ENCODE measurements at regions not wholly inside any gene's neighbourhood (a gene's known extent, or its start where the extent isn't known, plus 50 kb on each side); places are given as distances from the start of the nearest gene placed in this dataset.

DNA sequence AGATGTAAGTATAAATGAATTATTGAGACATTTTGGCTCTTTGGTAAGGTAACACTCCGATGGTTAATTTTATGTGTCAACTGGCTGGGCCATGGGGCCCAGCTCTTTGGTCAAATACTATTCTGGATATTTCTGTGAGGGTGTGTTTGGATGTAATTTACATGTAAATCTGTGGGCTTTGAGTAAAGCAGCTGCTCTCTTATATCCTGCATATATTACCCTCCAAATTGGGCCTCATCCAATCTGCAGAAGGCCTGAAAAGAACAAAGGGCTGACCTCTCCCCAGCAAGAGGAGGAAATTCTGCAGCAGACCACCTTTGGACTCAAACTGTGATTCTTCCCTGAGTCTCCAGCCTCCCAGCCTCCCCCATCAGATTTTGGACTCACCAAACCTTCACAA, 464.1 kb downstream of the PLCL1 start:
- Histone ChIP-seq H3K4me2 (ENCODE audit: insufficient read depth, low read length) (no peak overlapping the region), H3K9me3 (ENCODE audit: low read depth, low read length) (no peaks in the 10 kb centered on the region), H3K4me1 (ENCODE audit: insufficient read depth, low read length) (no peaks in the 10 kb centered on the region), H2AFZ (ENCODE audit: low read length) (no peak overlapping the region), H3K79me2 (ENCODE audit: insufficient read depth, low read length) (no peaks in the 10 kb centered on the region), H3K27ac (ENCODE audit: low read depth, low read length) (no peak overlapping the region), H4K20me1 (ENCODE audit: insufficient read depth, low read length) (no peaks in the 10 kb centered on the region), H3K27me3 (ENCODE audit: insufficient read depth, low read length) (no peaks in the 10 kb centered on the region), H3K4me3 (ENCODE audit: insufficient read depth, low read length) (no peak overlapping the region), H3K36me3 (ENCODE audit: insufficient read depth, low read length) (no peaks in the 10 kb centered on the region)
- DNase-seq (ENCODE audit: insufficient read length, low spot score, missing footprints), result no peak
- TF ChIP-seq, protein P1, sequence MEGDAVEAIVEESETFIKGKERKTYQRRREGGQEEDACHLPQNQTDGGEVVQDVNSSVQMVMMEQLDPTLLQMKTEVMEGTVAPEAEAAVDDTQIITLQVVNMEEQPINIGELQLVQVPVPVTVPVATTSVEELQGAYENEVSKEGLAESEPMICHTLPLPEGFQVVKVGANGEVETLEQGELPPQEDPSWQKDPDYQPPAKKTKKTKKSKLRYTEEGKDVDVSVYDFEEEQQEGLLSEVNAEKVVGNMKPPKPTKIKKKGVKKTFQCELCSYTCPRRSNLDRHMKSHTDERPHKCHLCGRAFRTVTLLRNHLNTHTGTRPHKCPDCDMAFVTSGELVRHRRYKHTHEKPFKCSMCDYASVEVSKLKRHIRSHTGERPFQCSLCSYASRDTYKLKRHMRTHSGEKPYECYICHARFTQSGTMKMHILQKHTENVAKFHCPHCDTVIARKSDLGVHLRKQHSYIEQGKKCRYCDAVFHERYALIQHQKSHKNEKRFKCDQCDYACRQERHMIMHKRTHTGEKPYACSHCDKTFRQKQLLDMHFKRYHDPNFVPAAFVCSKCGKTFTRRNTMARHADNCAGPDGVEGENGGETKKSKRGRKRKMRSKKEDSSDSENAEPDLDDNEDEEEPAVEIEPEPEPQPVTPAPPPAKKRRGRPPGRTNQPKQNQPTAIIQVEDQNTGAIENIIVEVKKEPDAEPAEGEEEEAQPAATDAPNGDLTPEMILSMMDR (IDR thresholded peaks at IDR 0.05; ENCODE audit: extremely low read depth, low read depth, low read length), result no peak

DNA sequence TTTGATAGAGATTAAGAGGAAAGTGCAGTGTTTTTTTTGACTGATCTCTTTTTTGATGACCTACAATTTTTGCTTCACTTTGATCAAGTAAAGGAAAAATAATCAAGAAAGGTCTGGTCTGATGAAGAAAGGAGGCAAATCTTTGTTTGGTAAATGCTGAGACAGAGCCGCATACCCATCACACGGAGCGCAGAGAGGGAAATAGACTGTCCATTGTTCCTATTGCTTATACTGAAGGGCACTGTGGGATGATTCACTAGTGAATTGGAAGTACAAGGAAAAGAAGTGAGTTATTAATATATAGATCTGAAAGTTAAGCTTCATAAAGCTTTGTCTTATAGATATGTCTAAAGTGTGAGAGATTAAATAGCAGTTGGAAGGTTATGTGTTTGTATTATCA, 455.1 kb downstream of the PLCL1 start:
- H3K9me3 ChIP-seq (ENCODE audit: low read depth, low read length), result no peaks in the 10 kb centered on the region
- H3K79me2 ChIP-seq (ENCODE audit: insufficient read depth, low read length), result no peaks in the 10 kb centered on the region
- no peak overlapping the region for H3K4me3 ChIP-seq (ENCODE audit: insufficient read depth, low read length)
- H3K36me3 ChIP-seq (ENCODE audit: insufficient read depth, low read length), result no peaks in the 10 kb centered on the region
- no peaks in the 10 kb centered on the region for H3K4me1 ChIP-seq (ENCODE audit: insufficient read depth, low read length)
- H3K4me2 ChIP-seq (ENCODE audit: insufficient read depth, low read length), result no peak overlapping the region
- peaks cover under 1% of the 10 kb centered on the region for H3K27me3 ChIP-seq (ENCODE audit: insufficient read depth, low read length)
- H4K20me1 ChIP-seq (ENCODE audit: insufficient read depth, low read length), result no peaks in the 10 kb centered on the region
- H3K27ac ChIP-seq (ENCODE audit: low read depth, low read length), result no peak overlapping the region
- TF ChIP-seq, protein P1 (IDR thresholded peaks at IDR 0.05; ENCODE audit: extremely low read depth, low read depth, low read length), result no peak
- no peak overlapping the region for H2AFZ ChIP-seq (ENCODE audit: low read length)
- DNase-seq (ENCODE audit: insufficient read length, low spot score, missing footprints), result no peak

DNA sequence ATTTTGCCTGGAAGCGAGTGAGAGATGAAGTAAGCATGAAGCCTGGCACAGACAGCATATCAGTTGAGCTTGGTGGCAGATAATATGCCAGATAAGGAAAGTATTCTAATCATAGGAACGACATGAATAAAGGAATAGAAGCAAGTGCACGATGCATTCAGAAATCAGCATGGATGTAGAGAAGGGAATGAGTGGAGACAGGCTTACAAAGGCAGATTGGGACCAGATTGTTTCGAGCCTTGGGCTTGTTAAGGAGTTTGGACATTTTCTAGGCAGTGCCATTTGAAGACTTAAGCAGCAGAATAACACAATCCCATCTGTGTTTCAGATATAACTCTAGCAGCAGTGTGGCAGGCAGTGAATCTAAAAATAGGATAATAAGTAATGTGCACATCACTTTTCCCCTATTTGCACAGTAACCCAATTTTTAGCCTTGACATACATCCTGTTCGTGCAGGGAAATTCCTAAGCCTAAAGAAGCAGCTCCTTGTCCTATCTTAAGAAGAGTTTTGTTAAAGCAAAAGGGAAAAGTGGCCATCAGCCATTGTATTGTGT, 450.2 kb downstream of the PLCL1 start:
- Histone ChIP-seq H3K79me2 (ENCODE audit: insufficient read depth, low read length) (no peaks in the 10 kb centered on the region), H3K36me3 (ENCODE audit: insufficient read depth, low read length) (no peaks in the 10 kb centered on the region), H3K4me1 (ENCODE audit: insufficient read depth, low read length) (no peaks in the 10 kb centered on the region), H4K20me1 (ENCODE audit: insufficient read depth, low read length) (no peaks in the 10 kb centered on the region), H3K4me3 (ENCODE audit: insufficient read depth, low read length) (no peak overlapping the region), H3K9me3 (ENCODE audit: low read depth, low read length) (no peaks in the 10 kb centered on the region), H3K27me3 (ENCODE audit: insufficient read depth, low read length) (peaks cover 3% of the 10 kb centered on the region), H3K4me2 (ENCODE audit: insufficient read depth, low read length) (no peak overlapping the region), H2AFZ (ENCODE audit: low read length) (no peak overlapping the region), H3K27ac (ENCODE audit: low read depth, low read length) (no peak overlapping the region)
- DNase-seq (ENCODE audit: insufficient read length, low spot score, missing footprints), result peak; percentile 56
- TF ChIP-seq, protein P1 (IDR thresholded peaks at IDR 0.05; ENCODE audit: extremely low read depth, low read depth, low read length), result no peak

DNA sequence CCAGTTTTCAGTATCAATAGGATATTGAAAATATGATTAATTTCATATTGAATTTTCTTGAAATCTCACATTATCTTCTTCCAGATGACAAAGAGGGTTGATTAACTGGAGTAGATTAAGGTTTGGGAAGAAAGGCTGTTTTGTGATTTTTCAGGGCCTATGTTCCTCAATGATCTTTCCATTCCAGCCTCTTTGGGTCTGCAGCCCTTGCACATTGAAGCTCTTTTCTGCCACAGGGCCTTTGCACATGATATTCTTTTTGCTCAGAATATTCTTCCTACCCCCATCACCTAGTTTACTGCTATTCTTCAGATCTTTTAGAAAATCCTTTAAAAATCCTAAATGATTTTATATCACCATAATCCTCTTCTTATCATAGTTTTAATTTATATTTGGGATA, 449.6 kb downstream of the PLCL1 start:
- no peak for DNase-seq (ENCODE audit: insufficient read length, low spot score, missing footprints)
- TF ChIP-seq, protein P1 (IDR thresholded peaks at IDR 0.05; ENCODE audit: extremely low read depth, low read depth, low read length), result no peak

More for the DNA sequence above, 449.6 kb downstream of the PLCL1 start:
- Histone ChIP-seq H3K79me2 (ENCODE audit: insufficient read depth, low read length) (no peaks in the 10 kb centered on the region), H3K27me3 (ENCODE audit: insufficient read depth, low read length) (peaks cover 3% of the 10 kb centered on the region), H4K20me1 (ENCODE audit: insufficient read depth, low read length) (no peaks in the 10 kb centered on the region), H3K9me3 (ENCODE audit: low read depth, low read length) (no peaks in the 10 kb centered on the region), H3K4me2 (ENCODE audit: insufficient read depth, low read length) (no peak overlapping the region), H3K4me3 (ENCODE audit: insufficient read depth, low read length) (no peak overlapping the region), H3K27ac (ENCODE audit: low read depth, low read length) (no peak overlapping the region), H2AFZ (ENCODE audit: low read length) (no peak overlapping the region), H3K36me3 (ENCODE audit: insufficient read depth, low read length) (no peaks in the 10 kb centered on the region), H3K4me1 (ENCODE audit: insufficient read depth, low read length) (no peaks in the 10 kb centered on the region)
